HG03108 (cell line): ENCODE measurements at regions not wholly inside any gene's neighbourhood (a gene's known extent, or its start where the extent isn't known, plus 50 kb on each side); places are given as distances from the start of the nearest gene placed in this dataset.
A peak's percentile ranks its signal among the peaks of the same experiment; 100 is the strongest.
"Not testable (repeated sequence)": the region's sequence is repeated elsewhere in the genome, so short reads cannot be mapped to it uniquely, and the experiment has no call there.

Experiments used
- ATAC-seq: cut with Tn5 transposase; IDR thresholded peaks from one replicate; pipeline ENCODE4 v1.9.1; 2021; ENCODE audit warnings: moderate library complexity; ENCODE audit not compliant: unreplicated experiment

- no peak for ATAC-seq
Measured at GRCh38 chr4:59455751-59456150, 1744.4 kb upstream of the ADGRL3 start.

GRCh38 chr4:59457576-59457975 lies 1742.5 kb upstream of the ADGRL3 start:
- no peak for ATAC-seq

GRCh38 chr4:59484944-59485343 lies 1715.2 kb upstream of the ADGRL3 start:
- ATAC-seq, result no peak

GRCh38 chr4:59500103-59500502 lies 1700.0 kb upstream of the ADGRL3 start:
- ATAC-seq, result no peak

GRCh38 chr4:59503731-59504130 lies 1696.4 kb upstream of the ADGRL3 start:
- no peak for ATAC-seq

GRCh38 chr4:59511809-59512208 lies 1688.3 kb upstream of the ADGRL3 start:
- ATAC-seq, result not testable (repeated sequence)

- no peak for ATAC-seq
Measured at GRCh38 chr4:59517007-59517406, 1683.1 kb upstream of the ADGRL3 start.

GRCh38 chr4:59518005-59518823 lies 1681.9 kb upstream of the ADGRL3 start:
- no peak for ATAC-seq

GRCh38 chr4:59525885-59526284 lies 1674.2 kb upstream of the ADGRL3 start:
- no peak for ATAC-seq

- ATAC-seq, result peak; percentile 75
Measured at GRCh38 chr4:59535541-59535940, 1664.6 kb upstream of the ADGRL3 start.

GRCh38 chr4:59536428-59536827 lies 1663.7 kb upstream of the ADGRL3 start:
- no peak for ATAC-seq

GRCh38 chr4:59537246-59537886 lies 1662.8 kb upstream of the ADGRL3 start:
- ATAC-seq, result no peak

GRCh38 chr4:59539401-59539800 lies 1660.7 kb upstream of the ADGRL3 start:
- no peak for ATAC-seq

- ATAC-seq, result no peak
Measured at GRCh38 chr4:59540311-59540710, 1659.8 kb upstream of the ADGRL3 start.

GRCh38 chr4:59553063-59553720 lies 1646.9 kb upstream of the ADGRL3 start:
- ATAC-seq, result peak; percentile 95

GRCh38 chr4:59553721-59554091 lies 1646.4 kb upstream of the ADGRL3 start:
- peak; percentile 59 for ATAC-seq

- not testable (repeated sequence) for ATAC-seq
Measured at GRCh38 chr4:59556191-59556590, 1643.9 kb upstream of the ADGRL3 start.

- ATAC-seq, result not testable (repeated sequence)
Measured at GRCh38 chr4:59560141-59560648, 1639.9 kb upstream of the ADGRL3 start.

GRCh38 chr4:59565836-59566235 lies 1634.3 kb upstream of the ADGRL3 start:
- ATAC-seq, result no peak

GRCh38 chr4:59570860-59571476 lies 1629.2 kb upstream of the ADGRL3 start:
- ATAC-seq, result peak; percentile 97

GRCh38 chr4:59571805-59572430 lies 1628.2 kb upstream of the ADGRL3 start:
- no peak for ATAC-seq
